Transverse colon (tissue), 3 donors: ENCODE measurements at regions not wholly inside any gene's neighbourhood (a gene's known extent, or its start where the extent isn't known, plus 50 kb on each side); places are given as distances from the start of the nearest gene placed in this dataset.

Experiments
- CTCF ChIP-seq, 5 experiments: fragments of 200-600 bp in 3 of 5; fragments of 450-650 bp in 2 of 5; sonication (generic) in 3 of 5; IDR thresholded peaks; 1 replicate in 2 of 5; 2 replicates in 3 of 5; pipeline ENCODE4 v1.5.1; 2016 to 2017; ENCODE audit warnings: antibody characterized with exemption in 5 of 5, inconsistent platforms in 3 of 5, mild to moderate bottlenecking in 2 of 5, moderate library complexity in 1 of 5
- EP300 ChIP-seq: sonication (generic); formaldehyde crosslinking; IDR thresholded peaks from one replicate; pipeline ENCODE4 v1.6.1; 2017; ENCODE audit warnings: antibody characterized with exemption, low read depth

GRCh38 chr4:100842856-100843255 lies 325.0 kb upstream of the EMCN start:
- TF ChIP-seq CTCF (IDR thresholded peaks at IDR 0.05), result no peak
- no peak for TF ChIP-seq EP300
